GM21390 (cell line): ENCODE measurements at regions not wholly inside any gene's neighbourhood (a gene's known extent, or its start where the extent isn't known, plus 50 kb on each side); places are given as distances from the start of the nearest gene placed in this dataset.

Experiments
- ATAC-seq: cut with Tn5 transposase; IDR thresholded peaks from one replicate; pipeline ENCODE4 v1.9.1; 2021; ENCODE audit not compliant: unreplicated experiment

- ATAC-seq: no peak
Measured at GRCh38 chr10:2951235-2951835, 116.0 kb upstream of the PFKP start.

- ATAC-seq: no peak
Measured at GRCh38 chr10:2950546-2950945, 116.8 kb upstream of the PFKP start.

- peak; percentile 53 for ATAC-seq
Measured at GRCh38 chr10:2949948-2950354, 117.4 kb upstream of the PFKP start.

GRCh38 chr10:2949221-2949947 lies 118.0 kb upstream of the PFKP start:
- ATAC-seq: no peak

GRCh38 chr10:2948127-2948854 lies 119.1 kb upstream of the PFKP start:
- ATAC-seq: peak; percentile 73

- no peak for ATAC-seq
Measured at GRCh38 chr10:2944788-2945187, 122.6 kb upstream of the PFKP start.

- ATAC-seq: no peak
Measured at GRCh38 chr10:2943932-2944614, 123.3 kb upstream of the PFKP start.

- no peak for ATAC-seq
Measured at GRCh38 chr10:2942938-2943337, 124.4 kb upstream of the PFKP start.

- ATAC-seq: no peak
Measured at GRCh38 chr10:2938869-2939268, 128.5 kb upstream of the PFKP start.

GRCh38 chr10:2936816-2937215 lies 130.5 kb upstream of the PFKP start:
- ATAC-seq: no peak

GRCh38 chr10:2935647-2936386 lies 131.5 kb upstream of the PFKP start:
- no peak for ATAC-seq

GRCh38 chr10:2933924-2934323 lies 133.4 kb upstream of the PFKP start:
- ATAC-seq: no peak

GRCh38 chr10:2933519-2933918 lies 133.8 kb upstream of the PFKP start:
- ATAC-seq: no peak

GRCh38 chr10:2933071-2933470 lies 134.3 kb upstream of the PFKP start:
- no peak for ATAC-seq

- no peak for ATAC-seq
Measured at GRCh38 chr10:2929480-2930258, 137.7 kb upstream of the PFKP start.

GRCh38 chr10:2927958-2928840 lies 139.1 kb upstream of the PFKP start:
- ATAC-seq: peak; percentile 91

- ATAC-seq: no peak
Measured at GRCh38 chr10:2926918-2927660, 140.3 kb upstream of the PFKP start.

- no peak for ATAC-seq
Measured at GRCh38 chr10:2925631-2926030, 141.7 kb upstream of the PFKP start.
